ENCODE measurements at regions not wholly inside any gene's neighbourhood (a gene's known extent, or its start where the extent isn't known, plus 50 kb on each side); places are given as distances from the start of the nearest gene placed in this dataset.

DNA sequence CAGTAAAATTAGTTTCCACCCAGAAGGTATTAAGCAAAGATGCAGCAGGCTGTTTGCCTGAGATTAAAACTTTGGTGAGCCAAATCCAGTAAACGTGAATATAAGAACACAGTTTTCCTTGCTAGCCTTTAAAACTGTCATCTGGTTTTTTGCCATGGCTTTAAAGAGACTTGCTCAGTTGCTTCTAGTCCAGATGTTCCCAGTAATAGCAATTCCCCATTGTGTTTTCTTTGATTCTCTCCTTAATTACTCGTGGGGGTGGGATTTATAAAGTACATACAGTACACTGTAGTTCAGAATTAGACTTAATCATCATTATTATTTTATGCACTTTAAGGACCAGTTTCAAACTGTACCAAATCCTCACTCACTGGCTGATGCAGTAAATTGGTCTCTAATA lies 303.5 kb upstream of the ZNF804A start:
- Histone ChIP-seq H3K27ac (ENCODE audit: low read depth in 1 of 3, low read length in 2 of 3) (no peak overlapping the region), H3K4me1 (ENCODE audit: control insufficient read depth in 3 of 3, insufficient read depth in 2 of 3, low read depth in 1 of 3, low read length in 2 of 3) (no peaks in the 10 kb centered on the region), H3K27me3 (ENCODE audit: control insufficient read depth in 3 of 3, insufficient read depth in 3 of 3, low read length in 3 of 3) (no peaks in the 10 kb centered on the region), H3K4me3 (ENCODE audit: low read depth in 1 of 3, low read length in 3 of 3) (no peak overlapping the region), H3K9me3 (ENCODE audit: control insufficient read depth in 2 of 2, insufficient read depth in 1 of 2, low read depth in 1 of 2, low read length in 1 of 2) (no peaks in the 10 kb centered on the region), H3K36me3 (ENCODE audit: control insufficient read depth in 3 of 3, insufficient read depth in 2 of 3, low read depth in 1 of 3, low read length in 3 of 3) (no peaks in the 10 kb centered on the region)
- 55 to 62% (median 56%) methylated on average over 2 of the region's 2 CpGs for WGBS, 3 donors
- DNase-seq: no peak
- FAIRE-seq: no peak

DNA sequence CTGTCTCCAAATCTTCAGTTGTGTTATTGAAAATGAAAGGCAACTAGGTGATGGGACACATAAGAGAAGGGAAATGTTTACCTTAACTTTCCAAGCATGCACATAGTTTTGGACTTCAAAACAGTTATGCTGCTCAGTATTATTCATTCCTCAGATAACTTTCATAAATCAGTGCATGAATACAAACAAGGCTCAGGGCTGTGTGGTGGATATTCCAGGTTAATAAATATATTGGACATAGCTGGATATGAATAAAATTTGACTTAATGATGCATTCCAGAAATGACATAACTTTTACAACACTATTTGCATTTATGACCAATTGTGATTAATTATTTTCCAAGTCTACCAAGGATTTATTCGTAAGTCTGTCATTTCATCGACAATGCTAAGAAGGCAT lies 301.2 kb upstream of the ZNF804A start:
- Histone ChIP-seq H3K36me3 (ENCODE audit: control insufficient read depth in 3 of 3, insufficient read depth in 2 of 3, low read depth in 1 of 3, low read length in 3 of 3) (no peaks in the 10 kb centered on the region), H3K4me1 (ENCODE audit: control insufficient read depth in 3 of 3, insufficient read depth in 2 of 3, low read depth in 1 of 3, low read length in 2 of 3) (no peaks in the 10 kb centered on the region), H3K27me3 (ENCODE audit: control insufficient read depth in 3 of 3, insufficient read depth in 3 of 3, low read length in 3 of 3) (no peaks in the 10 kb centered on the region), H3K27ac (ENCODE audit: low read depth in 1 of 3, low read length in 2 of 3) (no peak overlapping the region), H3K4me3 (ENCODE audit: low read depth in 1 of 3, low read length in 3 of 3) (no peak overlapping the region), H3K9me3 (ENCODE audit: control insufficient read depth in 2 of 2, insufficient read depth in 1 of 2, low read depth in 1 of 2, low read length in 1 of 2) (no peaks in the 10 kb centered on the region)
- 86 to 96% (median 87%) methylated on average over 2 of the region's 2 CpGs for WGBS, 3 donors
- no peak for FAIRE-seq
- DNase-seq: no peak

DNA sequence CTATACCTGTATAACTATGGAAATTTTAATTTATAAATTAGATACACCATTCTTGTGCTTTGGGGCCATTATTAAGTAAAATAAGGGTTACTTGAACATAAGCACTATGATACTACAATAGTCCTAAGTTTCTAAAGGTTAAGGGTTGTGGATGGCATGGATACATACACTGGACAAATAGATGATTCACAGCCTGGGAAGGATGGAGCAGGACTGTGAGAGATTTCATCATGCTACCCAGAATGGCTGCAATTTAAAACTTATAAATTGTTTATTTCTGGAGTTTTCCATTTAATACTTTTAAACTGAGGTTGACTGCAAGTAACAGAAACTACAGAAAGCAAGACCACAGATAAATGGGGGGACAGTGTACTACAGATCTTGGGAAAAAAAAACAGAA lies 295.8 kb upstream of the ZNF804A start:
- FAIRE-seq (no peak), DNase-seq (no peak)
- Histone ChIP-seq H3K9me3 (ENCODE audit: control insufficient read depth in 2 of 2, insufficient read depth in 1 of 2, low read depth in 1 of 2, low read length in 1 of 2) (no peaks in the 10 kb centered on the region), H3K4me3 (ENCODE audit: low read depth in 1 of 3, low read length in 3 of 3) (no peak overlapping the region), H3K36me3 (ENCODE audit: control insufficient read depth in 3 of 3, insufficient read depth in 2 of 3, low read depth in 1 of 3, low read length in 3 of 3) (no peaks in the 10 kb centered on the region), H3K27ac (ENCODE audit: low read depth in 1 of 3, low read length in 2 of 3) (no peak overlapping the region), H3K27me3 (ENCODE audit: control insufficient read depth in 3 of 3, insufficient read depth in 3 of 3, low read length in 3 of 3) (no peaks in the 10 kb centered on the region), H3K4me1 (ENCODE audit: control insufficient read depth in 3 of 3, insufficient read depth in 2 of 3, low read depth in 1 of 3, low read length in 2 of 3) (no peaks in the 10 kb centered on the region)

DNA sequence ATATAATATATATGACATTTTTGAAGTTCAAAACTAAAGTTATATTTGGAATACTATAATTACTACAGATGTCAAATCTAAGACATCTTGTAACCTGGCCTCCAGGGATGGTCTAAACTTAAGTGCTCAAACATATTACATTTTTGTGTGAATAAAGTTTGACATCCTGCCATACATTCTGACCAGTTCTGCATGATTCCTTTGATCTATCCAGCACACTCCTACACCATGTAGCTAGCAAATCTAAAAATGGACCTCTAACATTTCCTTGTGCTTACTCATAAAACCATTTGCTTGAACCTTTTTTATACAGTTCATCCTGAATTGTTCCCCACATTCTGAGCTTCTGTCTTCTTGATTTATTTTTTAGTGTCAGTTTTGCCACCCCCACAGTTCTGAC lies 294.3 kb upstream of the ZNF804A start:
- DNase-seq (no peak), FAIRE-seq (no peak)
- H3K27me3 ChIP-seq (ENCODE audit: control insufficient read depth in 3 of 3, insufficient read depth in 3 of 3, low read length in 3 of 3): no peaks in the 10 kb centered on the region
- no peaks in the 10 kb centered on the region for H3K4me1 ChIP-seq (ENCODE audit: control insufficient read depth in 3 of 3, insufficient read depth in 2 of 3, low read depth in 1 of 3, low read length in 2 of 3)
- no peak overlapping the region for H3K27ac ChIP-seq (ENCODE audit: low read depth in 1 of 3, low read length in 2 of 3)
- no peak overlapping the region for H3K4me3 ChIP-seq (ENCODE audit: low read depth in 1 of 3, low read length in 3 of 3)
- no peaks in the 10 kb centered on the region for H3K36me3 ChIP-seq (ENCODE audit: control insufficient read depth in 3 of 3, insufficient read depth in 2 of 3, low read depth in 1 of 3, low read length in 3 of 3)
- no peaks in the 10 kb centered on the region for H3K9me3 ChIP-seq (ENCODE audit: control insufficient read depth in 2 of 2, insufficient read depth in 1 of 2, low read depth in 1 of 2, low read length in 1 of 2)

DNA sequence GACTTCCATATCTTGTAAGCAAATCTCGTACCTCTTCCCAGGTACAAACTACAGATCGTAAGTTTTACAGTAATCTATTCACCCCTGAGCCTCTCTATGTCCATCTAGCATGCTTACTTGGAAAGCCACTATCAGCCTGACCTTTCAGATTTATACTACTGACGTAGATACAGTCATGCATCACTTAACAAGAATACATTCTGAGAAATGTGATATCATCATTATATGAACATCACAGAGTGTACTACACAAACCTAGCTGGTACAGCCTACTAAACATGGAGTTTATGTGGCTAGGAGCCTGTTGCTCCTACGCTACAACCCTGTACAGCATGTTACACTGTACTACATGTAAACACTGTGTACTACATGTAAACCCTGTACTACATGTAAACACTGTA lies 293.2 kb upstream of the ZNF804A start:
- WGBS, 3 donors: 79 to 87% (median 80%) methylated on average over 4 of the region's 4 CpGs
- Histone ChIP-seq H3K27ac (ENCODE audit: low read depth in 1 of 3, low read length in 2 of 3) (no peak overlapping the region), H3K36me3 (ENCODE audit: control insufficient read depth in 3 of 3, insufficient read depth in 2 of 3, low read depth in 1 of 3, low read length in 3 of 3) (no peaks in the 10 kb centered on the region), H3K4me3 (ENCODE audit: low read depth in 1 of 3, low read length in 3 of 3) (no peak overlapping the region), H3K4me1 (ENCODE audit: control insufficient read depth in 3 of 3, insufficient read depth in 2 of 3, low read depth in 1 of 3, low read length in 2 of 3) (no peaks in the 10 kb centered on the region), H3K27me3 (ENCODE audit: control insufficient read depth in 3 of 3, insufficient read depth in 3 of 3, low read length in 3 of 3) (no peaks in the 10 kb centered on the region), H3K9me3 (ENCODE audit: control insufficient read depth in 2 of 2, insufficient read depth in 1 of 2, low read depth in 1 of 2, low read length in 1 of 2) (no peaks in the 10 kb centered on the region)
- FAIRE-seq: no peak
- no peak for DNase-seq

DNA sequence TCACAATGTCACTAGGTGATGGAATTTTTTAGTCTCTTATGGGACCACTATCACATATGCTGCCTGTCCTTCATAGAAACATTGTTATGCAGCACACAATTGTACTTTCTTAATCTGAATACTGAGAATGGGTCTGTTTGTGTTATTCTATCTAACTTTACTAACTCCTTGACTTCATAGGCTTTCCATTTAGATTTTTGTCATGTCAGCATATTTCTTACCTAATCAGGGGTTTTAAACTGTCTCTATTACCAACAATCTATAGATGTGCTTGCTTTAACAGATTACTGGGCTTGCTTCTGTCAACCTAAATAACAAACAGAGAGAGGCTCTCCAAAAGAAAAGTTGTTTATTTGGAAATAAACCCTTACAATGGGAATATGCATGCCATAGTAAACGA lies 289.6 kb upstream of the ZNF804A start:
- WGBS, 3 donors: 74 to 78% (median 76%) methylated on average over 1 of the region's 1 CpG
- Histone ChIP-seq H3K4me1 (ENCODE audit: control insufficient read depth in 3 of 3, insufficient read depth in 2 of 3, low read depth in 1 of 3, low read length in 2 of 3) (no peaks in the 10 kb centered on the region), H3K27ac (ENCODE audit: low read depth in 1 of 3, low read length in 2 of 3) (no peak overlapping the region), H3K9me3 (ENCODE audit: control insufficient read depth in 2 of 2, insufficient read depth in 1 of 2, low read depth in 1 of 2, low read length in 1 of 2) (no peaks in the 10 kb centered on the region), H3K36me3 (ENCODE audit: control insufficient read depth in 3 of 3, insufficient read depth in 2 of 3, low read depth in 1 of 3, low read length in 3 of 3) (no peaks in the 10 kb centered on the region), H3K4me3 (ENCODE audit: low read depth in 1 of 3, low read length in 3 of 3) (no peak overlapping the region), H3K27me3 (ENCODE audit: control insufficient read depth in 3 of 3, insufficient read depth in 3 of 3, low read length in 3 of 3) (no peaks in the 10 kb centered on the region)
- FAIRE-seq (no peak), DNase-seq (no peak)

DNA sequence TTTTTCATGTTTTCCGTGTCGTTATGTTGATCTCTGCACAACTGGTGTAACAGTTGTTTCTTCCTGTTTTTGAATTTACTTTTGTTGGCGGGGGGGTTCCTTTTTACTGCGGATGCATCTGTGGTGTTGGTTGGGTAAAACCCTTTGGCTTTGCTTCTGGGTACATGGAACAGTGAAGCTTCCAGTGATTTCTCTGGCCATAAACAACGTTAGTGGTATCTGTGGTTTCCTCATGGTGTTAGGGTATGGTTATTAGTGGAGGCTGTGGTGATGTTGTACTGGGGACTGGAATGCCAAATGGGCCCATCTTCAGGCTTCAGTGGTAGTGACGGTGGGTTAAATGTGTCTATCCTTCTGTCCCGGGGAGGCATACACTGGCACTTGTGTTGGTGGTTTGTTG lies 285.4 kb upstream of the ZNF804A start:
- FAIRE-seq: no peak
- H3K4me3 ChIP-seq (ENCODE audit: low read depth in 1 of 3, low read length in 3 of 3): no peak overlapping the region
- WGBS, 3 donors: 88 to 90% (median 88%) methylated on average over 7 of the region's 7 CpGs
- H3K27me3 ChIP-seq (ENCODE audit: control insufficient read depth in 3 of 3, insufficient read depth in 3 of 3, low read length in 3 of 3): no peaks in the 10 kb centered on the region
- H3K4me1 ChIP-seq (ENCODE audit: control insufficient read depth in 3 of 3, insufficient read depth in 2 of 3, low read depth in 1 of 3, low read length in 2 of 3): no peaks in the 10 kb centered on the region
- DNase-seq: no peak
- H3K36me3 ChIP-seq (ENCODE audit: control insufficient read depth in 3 of 3, insufficient read depth in 2 of 3, low read depth in 1 of 3, low read length in 3 of 3): no peaks in the 10 kb centered on the region
- H3K27ac ChIP-seq (ENCODE audit: low read depth in 1 of 3, low read length in 2 of 3): no peak overlapping the region
- no peaks in the 10 kb centered on the region for H3K9me3 ChIP-seq (ENCODE audit: control insufficient read depth in 2 of 2, insufficient read depth in 1 of 2, low read depth in 1 of 2, low read length in 1 of 2)

DNA sequence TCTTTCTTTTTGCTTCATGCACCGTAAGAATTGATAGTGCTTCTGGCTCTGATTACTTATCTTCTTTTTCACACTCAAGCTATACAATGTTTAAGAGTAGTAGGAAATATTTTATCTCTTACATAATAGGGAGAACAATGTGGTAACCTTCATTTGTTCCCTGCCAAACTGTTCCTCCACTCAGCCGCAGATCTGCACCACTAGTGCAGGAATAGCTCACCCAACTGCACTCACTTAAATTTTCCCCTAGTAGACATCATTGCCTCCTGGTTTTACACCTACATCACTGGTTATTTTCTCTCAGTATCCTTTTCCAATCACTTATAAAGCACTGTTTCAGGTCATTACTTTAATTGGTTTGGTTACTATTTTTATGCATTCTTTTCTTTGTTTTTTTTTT lies 283.5 kb upstream of the ZNF804A start:
- no peak for DNase-seq
- H3K9me3 ChIP-seq (ENCODE audit: control insufficient read depth in 2 of 2, insufficient read depth in 1 of 2, low read depth in 1 of 2, low read length in 1 of 2): no peaks in the 10 kb centered on the region
- no peaks in the 10 kb centered on the region for H3K36me3 ChIP-seq (ENCODE audit: control insufficient read depth in 3 of 3, insufficient read depth in 2 of 3, low read depth in 1 of 3, low read length in 3 of 3)
- FAIRE-seq: no peak
- H3K4me3 ChIP-seq (ENCODE audit: low read depth in 1 of 3, low read length in 3 of 3): no peak overlapping the region
- H3K27me3 ChIP-seq (ENCODE audit: control insufficient read depth in 3 of 3, insufficient read depth in 3 of 3, low read length in 3 of 3): no peaks in the 10 kb centered on the region
- no peak overlapping the region for H3K27ac ChIP-seq (ENCODE audit: low read depth in 1 of 3, low read length in 2 of 3)
- no peaks in the 10 kb centered on the region for H3K4me1 ChIP-seq (ENCODE audit: control insufficient read depth in 3 of 3, insufficient read depth in 2 of 3, low read depth in 1 of 3, low read length in 2 of 3)
- 88 to 92% (median 92%) methylated on average over 2 of the region's 2 CpGs for WGBS, 3 donors

DNA sequence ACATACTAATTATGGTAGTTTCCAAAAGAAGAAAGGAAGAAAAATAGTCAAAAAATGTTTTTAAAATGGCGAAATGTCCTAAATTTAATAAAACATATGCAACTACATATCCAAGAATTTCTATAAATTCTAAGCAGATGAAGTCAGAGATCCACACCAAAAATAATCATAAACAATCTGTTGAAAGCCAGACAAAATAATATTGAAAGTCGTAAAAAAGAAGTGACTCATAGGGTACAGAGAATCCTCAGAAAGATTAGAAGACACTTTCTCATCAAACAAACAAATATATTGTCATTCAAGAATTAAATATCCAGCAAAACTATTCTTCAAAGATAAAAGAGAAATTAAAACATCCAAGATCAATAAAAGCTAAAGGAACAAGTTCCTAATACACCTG lies 281.4 kb upstream of the ZNF804A start:
- Histone ChIP-seq H3K36me3 (ENCODE audit: control insufficient read depth in 3 of 3, insufficient read depth in 2 of 3, low read depth in 1 of 3, low read length in 3 of 3) (no peaks in the 10 kb centered on the region), H3K27ac (ENCODE audit: low read depth in 1 of 3, low read length in 2 of 3) (no peak overlapping the region), H3K4me3 (ENCODE audit: low read depth in 1 of 3, low read length in 3 of 3) (no peak overlapping the region), H3K9me3 (ENCODE audit: control insufficient read depth in 2 of 2, insufficient read depth in 1 of 2, low read depth in 1 of 2, low read length in 1 of 2) (no peaks in the 10 kb centered on the region), H3K27me3 (ENCODE audit: control insufficient read depth in 3 of 3, insufficient read depth in 3 of 3, low read length in 3 of 3) (no peaks in the 10 kb centered on the region), H3K4me1 (ENCODE audit: control insufficient read depth in 3 of 3, insufficient read depth in 2 of 3, low read depth in 1 of 3, low read length in 2 of 3) (no peaks in the 10 kb centered on the region)
- no peak for FAIRE-seq
- no peak for DNase-seq
- WGBS, 3 donors: 65 to 85% (median 82%) methylated on average over 2 of the region's 2 CpGs
